Endothelial cell of umbilical vein (primary cell): ENCODE measurements at regions not wholly inside any gene's neighbourhood (a gene's known extent, or its start where the extent isn't known, plus 50 kb on each side); places are given as distances from the start of the nearest gene placed in this dataset.

Experiments used
- CTCF ChIP-seq, 2 donors: IDR thresholded peaks; 1 replicate in 1 of 2; 2 replicates in 1 of 2; pipeline ENCODE4 v1.5.1; 2011; ENCODE audit warnings: low read length in 2 of 2, mild to moderate bottlenecking in 2 of 2, moderate library complexity in 2 of 2, control low read depth in 1 of 2, inconsistent platforms in 1 of 2, low read depth in 1 of 2; ENCODE audit not compliant: insufficient read depth in 1 of 2; ENCODE audit errors: extremely low read depth in 1 of 2
- EZH2 ChIP-seq: IDR thresholded peaks from 2 replicates; pipeline ENCODE4 v1.6.1; 2012; ENCODE audit warnings: borderline replicate concordance, low read depth, mild to moderate bottlenecking, moderate library complexity, low read length, inconsistent platforms; ENCODE audit not compliant: severe bottlenecking
- POLR2A ChIP-seq: IDR thresholded peaks from 2 replicates; pipeline ENCODE4 v1.6.1; 2012; ENCODE audit warnings: low read depth, mild to moderate bottlenecking, control low read depth, low read length

- TF ChIP-seq EZH2 = no peak
- no peak for TF ChIP-seq POLR2A
- no peak for TF ChIP-seq CTCF (IDR thresholded peaks at IDR 0.05; ENCODE audit: extremely low read depth in 1 of 2, insufficient read depth in 1 of 2, low read depth in 1 of 2, low read length in 2 of 2)
Measured at GRCh38 chr2:104388296-104388695, 465.6 kb upstream of the POU3F3 start.
